HG02571 (cell line): ENCODE measurements at regions not wholly inside any gene's neighbourhood (a gene's known extent, or its start where the extent isn't known, plus 50 kb on each side); places are given as distances from the start of the nearest gene placed in this dataset.
"Not testable (repeated sequence)": the region's sequence is repeated elsewhere in the genome, so short reads cannot be mapped to it uniquely, and the experiment has no call there.

ENCODE experiments used
- ATAC-seq: cut with Tn5 transposase; IDR thresholded peaks from one replicate; pipeline ENCODE4 v1.9.1; 2021; ENCODE audit warnings: mild to moderate bottlenecking, moderate library complexity; ENCODE audit not compliant: unreplicated experiment

- no peak for ATAC-seq
Measured at GRCh38 chr5:60519372-60519771, 180.6 kb downstream of the DEPDC1B start.

- ATAC-seq, result no peak
Measured at GRCh38 chr5:60517850-60518249, 182.1 kb downstream of the DEPDC1B start.

DNA sequence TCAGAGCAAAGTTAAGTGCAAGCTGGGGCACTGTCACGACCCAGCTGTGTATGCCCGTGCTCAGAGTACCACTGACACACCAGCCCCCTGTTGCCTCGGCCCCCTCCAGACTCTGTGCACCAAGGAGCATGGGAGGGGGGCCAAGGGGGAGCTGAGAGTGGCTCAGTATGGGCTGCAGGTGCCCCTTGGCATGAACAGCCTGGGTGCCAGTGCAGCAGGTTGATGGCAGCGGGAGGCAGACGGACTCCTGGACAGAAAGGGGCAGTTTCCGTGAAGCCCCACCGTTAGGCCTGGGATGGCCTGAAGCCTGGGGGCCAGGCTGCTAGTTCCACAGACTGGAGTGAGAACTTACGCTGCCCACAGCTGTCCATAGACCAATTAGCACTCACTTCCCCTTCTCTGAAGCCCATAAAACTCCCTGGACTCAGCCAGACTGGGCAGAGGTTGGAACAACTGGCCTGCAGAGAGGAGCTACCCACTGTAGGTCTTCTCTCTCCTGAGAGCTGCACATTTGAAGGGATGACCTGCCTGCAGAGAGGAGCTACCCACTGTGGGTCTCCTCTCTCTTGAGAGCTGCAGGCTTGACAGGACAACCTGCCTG lies 182.8 kb downstream of the DEPDC1B start:
- ATAC-seq, result no peak

DNA sequence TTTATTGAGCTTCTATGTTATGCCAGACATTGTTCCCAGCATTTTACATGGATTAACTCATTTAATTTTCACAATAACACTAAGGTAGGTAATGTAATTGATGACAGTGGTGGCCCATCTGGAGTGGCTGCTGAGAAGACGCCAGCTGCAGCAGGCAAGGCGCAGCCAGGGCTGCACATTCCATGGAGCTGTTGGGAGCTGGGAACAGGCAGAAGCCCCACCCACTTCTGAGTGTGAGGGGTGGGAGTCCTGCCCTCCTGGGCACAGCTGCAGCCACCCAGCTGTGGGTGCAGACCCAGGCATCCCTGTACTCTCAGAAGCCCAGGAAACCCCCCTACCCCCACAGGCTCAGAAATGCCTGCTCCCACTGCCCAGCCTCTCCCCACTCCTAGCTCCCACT lies 183.3 kb downstream of the DEPDC1B start:
- ATAC-seq, result no peak

DNA sequence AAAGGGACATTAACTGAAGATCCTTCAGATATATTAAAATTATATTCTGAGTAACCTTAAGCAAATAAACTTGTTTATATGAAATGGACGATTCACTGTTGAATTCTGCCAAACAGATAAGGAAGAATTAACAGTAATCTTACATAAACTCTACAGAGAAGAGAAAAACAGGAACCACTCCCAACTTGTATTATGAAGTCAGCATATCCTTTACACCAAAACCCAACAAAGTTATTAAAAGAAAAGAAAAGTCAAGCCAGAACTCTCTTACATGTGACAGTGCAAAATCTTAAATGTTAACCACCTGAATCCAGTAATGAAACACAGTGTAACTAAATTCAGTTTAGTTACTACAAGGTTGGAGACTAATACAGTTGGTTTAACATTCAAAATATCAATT lies 185.8 kb downstream of the DEPDC1B start:
- no peak for ATAC-seq

DNA sequence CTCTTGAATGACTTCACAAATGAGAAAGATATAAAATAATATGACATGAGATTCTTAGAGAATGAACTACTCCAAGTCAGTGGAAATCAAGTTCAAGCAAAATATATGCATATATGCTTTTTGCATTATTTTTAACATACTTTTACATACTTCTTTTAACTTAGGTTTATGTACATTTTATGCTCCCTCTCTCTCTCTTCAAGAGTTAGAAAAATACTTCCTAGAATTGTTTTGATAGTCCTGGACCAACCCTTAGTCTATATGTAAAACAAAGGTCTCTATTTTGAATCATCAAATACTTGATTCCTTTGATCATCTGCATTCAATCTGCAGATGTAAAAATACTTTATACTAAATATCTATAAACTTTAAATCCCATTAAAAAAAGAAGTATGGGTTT lies 187.8 kb downstream of the DEPDC1B start:
- ATAC-seq, result no peak

DNA sequence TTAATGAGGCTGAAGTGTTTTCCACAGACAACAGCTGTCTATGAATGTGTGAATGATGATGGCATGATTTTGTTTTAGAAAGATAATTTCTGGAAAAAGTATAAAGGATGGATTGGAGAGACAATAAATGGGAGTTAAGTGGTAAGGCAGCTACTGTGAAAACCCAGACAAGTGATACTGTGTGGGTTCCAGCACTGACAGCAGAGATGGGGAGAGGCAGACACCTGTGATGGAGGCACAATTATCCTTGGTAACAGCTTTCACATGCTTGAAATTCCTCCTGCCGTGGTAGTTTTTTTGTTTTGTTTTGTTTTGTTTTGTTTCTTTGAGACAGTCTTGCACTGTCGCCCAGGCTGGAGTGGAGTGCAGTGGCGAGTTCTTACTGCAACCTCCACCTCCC lies 189.3 kb downstream of the DEPDC1B start:
- no peak for ATAC-seq

- no peak for ATAC-seq
Measured at GRCh38 chr5:60510049-60510448, 189.9 kb downstream of the DEPDC1B start.

DNA sequence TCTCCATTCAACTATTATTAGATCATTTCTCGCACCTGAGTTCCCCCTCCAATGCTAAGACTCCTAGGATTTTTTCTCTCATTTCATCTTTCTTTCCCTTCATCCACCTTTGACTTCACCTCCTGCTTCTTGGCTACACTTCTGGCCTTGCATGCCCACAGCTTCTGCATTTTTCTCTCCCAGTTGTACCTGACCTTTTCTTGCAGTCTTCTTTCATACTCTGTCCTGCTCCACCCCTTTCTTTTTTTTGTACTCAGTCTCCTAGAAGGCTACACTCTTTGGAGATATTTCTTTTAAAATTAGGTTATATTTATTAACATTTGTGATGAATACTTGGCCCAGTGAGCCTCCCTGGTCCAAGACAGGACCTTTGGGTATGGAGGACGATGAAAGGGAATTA lies 190.4 kb downstream of the DEPDC1B start:
- no peak for ATAC-seq

DNA sequence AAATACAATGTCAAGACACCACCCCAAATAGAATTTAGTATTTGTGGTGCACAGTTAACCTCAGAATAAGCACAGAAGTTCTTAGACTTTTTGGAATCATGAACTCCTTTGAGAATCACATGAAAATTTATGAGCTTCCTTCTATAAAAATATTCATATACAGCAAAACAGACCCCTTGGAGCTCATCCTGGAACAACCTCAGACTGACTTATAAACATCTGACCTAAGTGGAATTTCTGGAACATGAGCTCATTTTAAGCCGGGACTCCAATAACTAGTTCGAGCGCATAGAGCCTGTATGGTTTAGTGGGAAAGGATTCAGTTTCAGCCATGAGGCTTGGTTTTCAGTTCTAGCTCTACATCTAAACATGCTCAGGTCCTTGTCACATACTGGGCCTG lies 192.3 kb downstream of the DEPDC1B start:
- ATAC-seq, result no peak

GRCh38 chr5:60505373-60506171 lies 194.4 kb downstream of the DEPDC1B start:
- no peak for ATAC-seq

DNA sequence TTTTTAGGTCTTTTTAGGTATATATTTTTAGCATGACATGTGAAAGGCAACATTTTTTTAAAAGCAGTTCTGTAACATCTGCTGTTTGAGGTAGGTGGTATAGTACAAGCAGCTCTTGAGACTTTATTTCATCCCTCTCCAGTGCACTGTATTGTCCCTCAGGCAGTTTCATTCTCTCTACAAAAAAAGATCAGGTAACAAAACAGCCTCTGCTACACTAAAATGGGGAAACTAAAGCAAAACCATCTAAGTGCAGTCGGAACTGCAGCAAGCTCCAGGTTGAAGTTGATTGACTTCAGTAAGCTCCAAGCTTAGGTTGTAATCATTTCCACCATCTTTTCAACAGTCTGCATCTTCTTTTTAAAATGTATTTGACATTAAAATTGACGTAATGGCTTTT lies 195.6 kb downstream of the DEPDC1B start:
- peak; percentile 97 for ATAC-seq

- peak; percentile 76 for ATAC-seq
Measured at GRCh38 chr5:60503771-60504170, 196.2 kb downstream of the DEPDC1B start.

GRCh38 chr5:60497706-60498500 lies 202.1 kb downstream of the DEPDC1B start:
- no peak for ATAC-seq

DNA sequence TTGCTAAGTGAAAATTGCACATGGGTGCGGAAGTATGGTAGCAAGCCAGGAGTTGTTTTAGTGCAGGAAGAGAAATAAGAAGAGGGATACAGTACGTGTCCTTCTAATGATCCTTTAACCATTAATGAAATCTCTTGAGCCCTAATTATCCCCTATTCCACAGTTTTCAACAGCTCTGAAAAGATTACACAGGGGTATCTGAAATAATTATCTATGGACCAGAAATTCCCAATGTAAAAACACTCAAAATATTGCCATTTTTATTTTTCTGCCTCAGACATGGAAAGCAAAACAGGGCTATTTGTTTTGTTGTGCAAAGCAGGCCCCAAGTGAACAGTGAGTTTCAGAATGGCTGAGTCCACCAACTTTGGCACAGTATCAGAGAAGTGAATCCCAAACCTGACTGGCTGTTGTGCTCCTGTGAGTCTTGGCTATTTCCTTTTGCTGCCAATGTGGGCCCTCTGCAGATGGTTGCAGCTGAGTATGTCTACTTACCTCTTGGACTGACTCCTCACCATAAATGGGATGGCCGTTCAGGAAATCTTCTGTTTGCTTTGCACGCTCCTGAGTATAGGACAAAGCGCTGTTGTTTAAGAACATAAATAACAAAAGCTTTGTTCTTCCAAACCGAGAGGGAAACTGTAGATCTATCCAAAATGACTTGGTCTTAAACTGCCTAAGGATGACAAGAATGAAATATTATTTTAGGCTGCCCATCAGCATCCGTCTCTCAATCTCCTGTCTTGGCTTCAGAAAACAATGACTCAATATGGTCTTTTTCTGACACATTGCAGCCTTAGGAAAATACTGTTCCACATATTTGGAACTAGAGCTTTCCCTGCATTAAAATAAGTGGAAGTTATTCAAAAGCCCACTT lies 204.1 kb downstream of the DEPDC1B start:
- ATAC-seq, result no peak

DNA sequence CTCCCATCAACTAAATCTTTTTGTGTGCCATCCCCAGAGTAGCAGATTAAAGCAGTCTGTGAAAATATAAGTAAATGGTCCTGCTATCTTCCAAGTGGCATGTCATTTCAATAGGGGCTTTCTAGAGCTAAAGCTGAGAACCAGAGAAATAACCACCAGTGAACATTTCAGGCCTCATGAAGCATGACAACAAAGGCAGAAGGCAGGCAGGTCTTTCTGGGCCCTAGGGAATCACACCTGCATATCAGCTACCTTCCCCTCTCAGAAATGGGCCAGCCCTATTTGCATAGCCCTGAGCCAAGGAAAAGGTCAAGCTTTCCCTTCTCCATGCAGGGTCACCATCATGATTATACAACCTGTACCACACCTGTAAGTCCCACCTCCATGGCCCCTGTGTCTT lies 205.3 kb downstream of the DEPDC1B start:
- ATAC-seq, result peak; percentile 69

GRCh38 chr5:60494144-60494543 lies 205.8 kb downstream of the DEPDC1B start:
- ATAC-seq, result no peak

- ATAC-seq, result no peak
Measured at GRCh38 chr5:60493372-60493771, 206.6 kb downstream of the DEPDC1B start.

GRCh38 chr5:60492958-60493357 lies 207.0 kb downstream of the DEPDC1B start:
- ATAC-seq, result no peak

- ATAC-seq, result not testable (repeated sequence)
Measured at GRCh38 chr5:60492358-60492757, 207.6 kb downstream of the DEPDC1B start.
